Eye (tissue), 1 donor: ENCODE measurements at regions not wholly inside any gene's neighbourhood (a gene's known extent, or its start where the extent isn't known, plus 50 kb on each side); places are given as distances from the start of the nearest gene placed in this dataset.

Experiments
- DNase-seq: peaks from one replicate; pipeline ENCODE4 v3.0.0-alpha.2; 2015

GRCh38 chrX:98380556-98380955 is 1496.8 kb downstream of the RPA4 start:
- DNase-seq = no peak

- DNase-seq = no peak
Observed at GRCh38 chrX:98398542-98398941, 1514.8 kb downstream of the RPA4 start.

- DNase-seq = no peak
Observed at GRCh38 chrX:98405376-98405775, 1521.7 kb downstream of the RPA4 start.

GRCh38 chrX:98407584-98407983 is 1523.9 kb downstream of the RPA4 start:
- DNase-seq = no peak

- DNase-seq = no peak
Observed at GRCh38 chrX:98409867-98410266, 1526.2 kb downstream of the RPA4 start.

- no peak for DNase-seq
Observed at GRCh38 chrX:98412058-98412457, 1528.3 kb downstream of the RPA4 start.

- DNase-seq = no peak
Observed at GRCh38 chrX:98422536-98422935, 1538.8 kb downstream of the RPA4 start.

- no peak for DNase-seq
Observed at GRCh38 chrX:98432413-98432812, 1548.7 kb downstream of the RPA4 start.

GRCh38 chrX:98448524-98448923 is 1564.8 kb downstream of the RPA4 start:
- DNase-seq = no peak

- DNase-seq = no peak
Observed at GRCh38 chrX:98452456-98452855, 1568.7 kb downstream of the RPA4 start.

GRCh38 chrX:98459669-98460068 is 1576.0 kb downstream of the RPA4 start:
- no peak for DNase-seq

GRCh38 chrX:98480606-98481005 is 1596.9 kb downstream of the RPA4 start:
- DNase-seq = no peak

- no peak for DNase-seq
Observed at GRCh38 chrX:98481636-98482035, 1597.9 kb downstream of the RPA4 start.

GRCh38 chrX:98490670-98491069 is 1607.0 kb downstream of the RPA4 start:
- no peak for DNase-seq

- DNase-seq = no peak
Observed at GRCh38 chrX:98501426-98501825, 1617.7 kb downstream of the RPA4 start.

GRCh38 chrX:98506907-98507306 is 1623.2 kb downstream of the RPA4 start:
- no peak for DNase-seq

GRCh38 chrX:98514032-98514431 is 1630.3 kb downstream of the RPA4 start:
- no peak for DNase-seq

- no peak for DNase-seq
Observed at GRCh38 chrX:98516120-98516519, 1632.4 kb downstream of the RPA4 start.

GRCh38 chrX:98523026-98523425 is 1639.3 kb downstream of the RPA4 start:
- no peak for DNase-seq

GRCh38 chrX:98523521-98523920 is 1639.8 kb downstream of the RPA4 start:
- DNase-seq = no peak

GRCh38 chrX:98548519-98548918 is 1664.8 kb downstream of the RPA4 start:
- peak; percentile 0 for DNase-seq

- DNase-seq = no peak
Observed at GRCh38 chrX:98568795-98569194, 1685.1 kb downstream of the RPA4 start.

GRCh38 chrX:98605941-98606340 is 1722.2 kb downstream of the RPA4 start:
- no peak for DNase-seq

- peak; percentile 6 for DNase-seq
Observed at GRCh38 chrX:98607739-98608138, 1724.0 kb downstream of the RPA4 start.

- DNase-seq = no peak
Observed at GRCh38 chrX:98627645-98628044, 1743.9 kb downstream of the RPA4 start.

GRCh38 chrX:98637451-98637850 is 1753.7 kb downstream of the RPA4 start:
- no peak for DNase-seq
